ENCODE measurements at regions not wholly inside any gene's neighbourhood (a gene's known extent, or its start where the extent isn't known, plus 50 kb on each side); places are given as distances from the start of the nearest gene placed in this dataset.

GRCh38 chr1:4371849-4372248 lies 282.6 kb upstream of the AJAP1 start:
- no peak for TF ChIP-seq TCF7L2 (IDR thresholded peaks at IDR 0.05; ENCODE audit: low read depth, low read length)
- TF ChIP-seq POLR2AphosphoS5 (IDR thresholded peaks at IDR 0.05; ENCODE audit: low read depth, low read length), result no peak
- TF ChIP-seq SIN3A (IDR thresholded peaks at IDR 0.05; ENCODE audit: borderline replicate concordance, insufficient read depth, low read depth, low read length), result no peak
- TF ChIP-seq REST (IDR thresholded peaks at IDR 0.05; ENCODE audit: insufficient read depth in 1 of 2, low read depth in 2 of 2, low read length in 1 of 2), result no peak
- TF ChIP-seq CTCF (IDR thresholded peaks at IDR 0.05), result no peak
- in situ Hi-C loops (cut with HindIII; ENCODE audit: low pct_unique_long_range_greater_than_20kb, low sequenced_read_pairs), result no loop called here
- Histone ChIP-seq H3K4me1 (ENCODE audit: control insufficient read depth, insufficient read depth, low read length) (no peaks in the 10 kb centered on the region), H3K9me3 (ENCODE audit: control insufficient read depth, insufficient read depth, low read depth, low read length) (no peaks in the 10 kb centered on the region), H3K27me3 (ENCODE audit: control insufficient read depth, insufficient read depth, low read length) (no peaks in the 10 kb centered on the region), H3K36me3 (ENCODE audit: control insufficient read depth, insufficient read depth, low read length) (no peaks in the 10 kb centered on the region), H3K4me3 (ENCODE audit: low read depth in 2 of 2, low read length in 2 of 2) (no peak overlapping the region), H3K27ac (ENCODE audit: low read length) (no peak overlapping the region)
- intact Hi-C loops (cut with micrococcal nuclease; ENCODE audit: unreplicated experiment), result no loop called here
- BruUV-seq (replicated peaks), result no TSS peak
- CTCF ChIA-PET, result no interaction called here
- ATAC-seq (no peak), DNase-seq (ENCODE audit: low read depth, low spot score) (no peak)
- POLR2A ChIA-PET, result no interaction called here

- intact Hi-C loops (cut with micrococcal nuclease; ENCODE audit: unreplicated experiment), result no loop called here
- no peak for TF ChIP-seq REST (IDR thresholded peaks at IDR 0.05; ENCODE audit: insufficient read depth in 1 of 2, low read depth in 2 of 2, low read length in 1 of 2)
- no peak for TF ChIP-seq CTCF (IDR thresholded peaks at IDR 0.05)
- TF ChIP-seq TCF7L2 (IDR thresholded peaks at IDR 0.05; ENCODE audit: low read depth, low read length), result no peak
- no peak for TF ChIP-seq SIN3A (IDR thresholded peaks at IDR 0.05; ENCODE audit: borderline replicate concordance, insufficient read depth, low read depth, low read length)
- Histone ChIP-seq H3K4me3 (ENCODE audit: low read depth in 2 of 2, low read length in 2 of 2) (no peak overlapping the region), H3K4me1 (ENCODE audit: control insufficient read depth, insufficient read depth, low read length) (no peaks in the 10 kb centered on the region), H3K27me3 (ENCODE audit: control insufficient read depth, insufficient read depth, low read length) (no peaks in the 10 kb centered on the region), H3K27ac (ENCODE audit: low read length) (no peak overlapping the region), H3K9me3 (ENCODE audit: control insufficient read depth, insufficient read depth, low read depth, low read length) (no peaks in the 10 kb centered on the region), H3K36me3 (ENCODE audit: control insufficient read depth, insufficient read depth, low read length) (no peaks in the 10 kb centered on the region)
- ChIA-PET POLR2A (no interaction called here), CTCF (no interaction called here)
- no TSS peak for BruUV-seq (replicated peaks)
- ATAC-seq (no peak), DNase-seq (ENCODE audit: low read depth, low spot score) (no peak)
- in situ Hi-C loops (cut with HindIII; ENCODE audit: low pct_unique_long_range_greater_than_20kb, low sequenced_read_pairs), result no loop called here
These were observed 278.6 kb upstream of the AJAP1 start for GRCh38 chr1:4375812-4376211.

Measured in Panc1 (cell line).